DND-41 (cell line): ENCODE measurements at regions not wholly inside any gene's neighbourhood (a gene's known extent, or its start where the extent isn't known, plus 50 kb on each side); places are given as distances from the start of the nearest gene placed in this dataset.

ENCODE experiments used
- CTCF ChIP-seq: IDR thresholded peaks from 2 replicates; pipeline ENCODE4 v1.5.1; 2012; ENCODE audit warnings: borderline replicate concordance, low read length, moderate library complexity, mild to moderate bottlenecking; ENCODE audit not compliant: poor library complexity, severe bottlenecking; ENCODE audit errors: extremely low read depth
- EZH2 ChIP-seq: IDR thresholded peaks from 3 replicates; pipeline ENCODE4 v1.6.1; 2012; ENCODE audit warnings: borderline replicate concordance, low read depth, mild to moderate bottlenecking, moderate library complexity, low read length, inconsistent platforms; ENCODE audit not compliant: severe bottlenecking

GRCh38 chr1:164971391-164971790, 385.1 kb downstream of the LMX1A start:
- TF ChIP-seq CTCF (no peak), EZH2 (no peak)
